Fibroblast of peridontal ligament (primary cell): ENCODE measurements at regions not wholly inside any gene's neighbourhood (a gene's known extent, or its start where the extent isn't known, plus 50 kb on each side); places are given as distances from the start of the nearest gene placed in this dataset.
"Not testable (repeated sequence)": the region's sequence is repeated elsewhere in the genome, so short reads cannot be mapped to it uniquely, and the experiment has no call there.

ENCODE experiments used
- DNase-seq: peaks from one replicate; pipeline ENCODE4 v3.0.0-alpha.2; 2010; ENCODE audit errors: extremely low read depth

- DNase-seq, result no peak
Observed at GRCh38 chr13:47892374-47892773, 108.7 kb downstream of the SUCLA2 start.

DNA sequence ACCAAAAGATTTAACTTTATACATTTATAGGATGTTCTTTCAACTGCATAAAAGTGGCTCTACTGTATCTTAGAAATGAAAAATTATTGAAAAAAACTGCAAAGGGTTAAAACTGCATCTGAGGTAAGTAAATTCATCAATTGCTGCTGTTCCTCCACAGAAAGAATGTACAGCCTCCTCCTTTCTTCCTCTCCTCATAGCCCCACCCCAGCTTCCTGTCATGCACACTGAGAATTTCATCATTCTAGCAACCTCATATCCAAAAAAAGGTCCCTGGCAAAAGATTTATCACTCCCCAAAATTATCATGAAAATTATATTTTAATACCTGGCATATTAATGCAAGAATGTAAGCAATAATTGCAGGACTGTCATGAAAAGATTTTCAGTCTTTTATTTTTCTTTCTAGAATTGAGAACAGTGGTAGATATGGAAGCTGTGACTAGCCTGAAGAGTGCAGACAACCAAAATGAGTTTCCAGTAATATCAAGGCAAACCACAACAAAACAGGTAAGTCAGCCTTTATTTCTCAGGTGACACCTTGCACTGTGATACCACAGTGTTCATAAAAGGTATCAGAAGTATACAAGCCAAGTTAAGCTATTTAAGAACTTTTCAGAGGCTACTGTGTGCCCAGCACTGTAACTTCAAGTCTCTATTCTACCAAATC lies 110.8 kb downstream of the SUCLA2 start:
- DNase-seq, result no peak

DNA sequence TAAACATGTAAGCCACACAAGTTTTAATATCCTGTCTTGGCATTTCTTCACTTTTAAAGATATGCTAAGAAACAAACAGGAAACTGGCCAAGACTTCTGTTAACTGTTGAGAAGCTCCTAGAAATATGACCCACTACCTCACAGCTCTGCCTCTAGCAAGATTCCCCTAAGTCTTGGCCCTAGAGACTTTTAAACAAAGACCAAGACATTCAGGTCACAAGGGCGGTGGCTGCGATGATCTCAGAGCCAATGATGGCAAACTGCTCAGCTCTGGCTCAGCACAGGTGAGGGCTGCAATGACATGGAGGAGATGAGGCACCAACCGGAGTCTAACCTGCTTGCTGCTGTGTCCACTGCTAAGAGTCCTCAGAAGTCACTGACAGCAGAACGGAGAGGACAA lies 114.8 kb downstream of the SUCLA2 start:
- DNase-seq, result no peak

DNA sequence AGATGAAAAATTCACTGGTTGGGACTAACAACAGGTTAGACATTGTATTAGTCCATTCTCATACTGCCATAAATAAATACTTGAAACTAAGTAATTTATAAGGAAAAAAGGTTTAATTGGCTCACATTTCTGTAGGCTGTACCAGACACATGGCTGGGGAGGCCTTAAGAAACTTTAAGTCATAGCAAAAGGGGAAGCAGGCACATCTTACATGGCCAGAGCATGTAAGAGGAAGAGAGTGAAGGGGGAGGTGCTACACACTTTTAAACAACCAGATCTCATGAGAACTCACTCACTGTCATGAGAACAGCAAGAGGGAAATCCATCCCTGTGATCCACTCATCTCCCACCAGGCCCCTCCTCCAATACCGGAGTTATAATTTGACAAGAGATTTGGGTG lies 125.9 kb downstream of the SUCLA2 start:
- no peak for DNase-seq

DNA sequence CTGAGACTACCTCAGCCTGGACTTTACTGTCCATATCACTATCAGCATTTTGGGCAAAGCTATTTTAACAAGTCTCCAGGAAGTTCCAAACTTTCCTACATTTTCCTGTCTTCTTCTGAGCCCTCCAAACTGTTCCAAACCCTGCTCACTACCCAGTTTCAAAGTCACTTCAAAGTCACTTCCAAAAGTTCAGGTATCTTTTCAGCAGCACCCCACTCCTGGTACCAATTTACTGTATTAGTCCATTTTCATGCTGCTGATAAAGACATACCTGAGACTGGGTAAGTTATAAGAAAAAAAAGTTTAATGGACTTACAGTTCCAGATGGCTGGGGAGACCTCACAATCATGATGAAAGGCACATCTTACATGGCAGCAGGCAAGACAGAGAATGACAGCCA lies 127.1 kb downstream of the SUCLA2 start:
- not testable (repeated sequence) for DNase-seq

- DNase-seq, result not testable (repeated sequence)
Observed at GRCh38 chr13:47873319-47873718, 127.8 kb downstream of the SUCLA2 start.

- no peak for DNase-seq
Observed at GRCh38 chr13:47869776-47870175, 131.3 kb downstream of the SUCLA2 start.

- DNase-seq, result no peak
Observed at GRCh38 chr13:47865883-47866282, 135.2 kb downstream of the SUCLA2 start.

GRCh38 chr13:47862841-47863240 lies 138.2 kb downstream of the SUCLA2 start:
- DNase-seq, result no peak

- DNase-seq, result peak; percentile 43
Observed at GRCh38 chr13:47859165-47859564, 141.9 kb downstream of the SUCLA2 start.

GRCh38 chr13:47858042-47859025 lies 142.7 kb downstream of the SUCLA2 start:
- peak; percentile 33 for DNase-seq

DNA sequence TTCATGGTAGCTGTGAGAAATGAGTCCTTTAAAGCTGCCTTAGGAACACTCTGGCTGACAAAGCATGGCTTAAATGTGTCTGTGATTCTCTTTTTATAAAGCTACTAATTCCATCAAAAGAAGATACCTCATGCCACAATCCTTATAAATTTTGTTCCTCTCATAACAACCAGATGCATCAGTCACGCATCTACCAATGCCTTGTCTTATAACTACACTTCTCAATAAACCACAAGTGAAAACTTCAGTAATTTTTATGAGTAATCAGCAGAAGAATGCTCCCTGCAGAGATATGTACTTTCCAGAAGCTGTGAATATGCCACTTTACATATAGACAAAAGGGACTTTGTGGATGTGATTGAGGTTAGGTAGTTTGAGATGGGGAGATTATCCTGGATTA lies 147.8 kb downstream of the SUCLA2 start:
- DNase-seq, result no peak

DNA sequence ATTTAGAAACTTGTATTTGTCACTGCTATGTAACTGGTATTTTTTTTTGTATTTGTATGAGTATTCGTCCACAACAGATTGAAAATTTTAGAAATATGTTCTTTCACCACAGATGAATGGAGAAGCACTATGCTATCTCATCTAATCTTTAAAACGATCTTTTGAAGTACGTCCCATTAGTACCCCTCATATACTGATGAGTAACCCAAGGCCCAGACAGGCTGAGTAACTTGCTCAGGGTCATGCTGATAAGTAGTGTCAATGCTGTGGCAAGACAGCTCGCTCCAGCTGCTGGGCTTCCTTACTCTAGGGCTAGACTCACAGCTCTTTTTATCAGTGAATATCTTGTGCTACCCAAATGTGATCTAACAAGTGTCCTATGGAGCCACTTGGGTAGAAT lies 154.2 kb downstream of the SUCLA2 start:
- DNase-seq, result no peak

DNA sequence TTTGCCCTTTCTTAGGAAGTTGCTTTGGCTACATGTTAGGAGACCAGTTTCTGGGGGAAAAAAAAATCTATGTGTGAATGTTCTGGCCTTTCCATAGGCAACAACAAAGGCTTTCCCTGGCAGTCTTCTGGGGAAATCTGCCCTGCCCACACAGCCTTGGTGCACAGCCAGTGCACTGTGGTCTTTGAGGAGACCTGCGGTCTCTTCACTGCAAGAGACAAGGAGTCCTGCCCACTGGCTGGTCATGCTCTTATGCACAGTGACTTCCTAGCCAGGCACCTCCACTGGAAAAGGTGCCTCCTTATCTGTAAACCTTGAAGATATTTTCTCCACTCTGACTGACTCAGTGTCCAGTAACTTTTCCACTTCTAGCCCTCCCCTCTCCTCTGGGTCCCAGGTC lies 155.1 kb downstream of the SUCLA2 start:
- no peak for DNase-seq

- no peak for DNase-seq
Observed at GRCh38 chr13:47843005-47843404, 158.1 kb downstream of the SUCLA2 start.

DNA sequence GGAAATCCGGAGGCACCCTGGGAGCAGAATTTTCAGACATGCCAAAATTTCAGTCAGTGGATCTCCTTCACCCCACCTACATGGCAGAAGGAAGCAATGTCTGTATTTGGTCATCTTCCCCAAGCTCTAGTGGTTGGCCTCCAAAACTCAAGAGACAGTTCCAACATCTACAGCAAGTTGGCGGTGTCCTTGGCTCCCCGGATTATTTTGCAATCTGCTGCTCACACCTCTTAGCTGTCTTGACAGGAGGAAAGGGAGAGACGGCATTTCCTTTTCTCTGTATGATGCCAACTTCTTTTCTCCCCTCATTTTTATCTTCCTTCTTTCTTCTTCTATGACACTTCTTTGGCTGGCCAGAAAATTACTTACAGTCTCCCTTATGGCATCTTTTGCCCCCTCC lies 159.9 kb downstream of the SUCLA2 start:
- no peak for DNase-seq

DNA sequence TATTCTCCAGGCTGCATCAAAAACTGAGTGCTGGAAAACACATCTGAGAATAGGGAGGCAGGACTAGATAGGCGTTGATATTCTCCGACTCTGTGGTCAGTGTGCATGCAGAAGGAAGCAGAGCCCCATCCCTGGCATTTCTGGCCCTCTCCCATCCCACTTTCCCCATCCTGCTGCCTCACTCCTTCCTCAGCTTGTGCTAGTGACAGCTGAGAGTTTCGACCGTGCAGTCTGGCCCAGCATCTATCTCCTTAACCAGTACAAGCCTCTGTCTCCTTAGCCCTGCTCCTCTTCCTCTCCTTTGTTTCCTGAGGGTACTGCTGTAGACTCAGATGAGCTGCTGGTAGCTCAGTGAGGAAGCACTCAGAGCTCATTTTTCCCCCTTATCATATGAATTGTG lies 163.2 kb downstream of the SUCLA2 start:
- DNase-seq, result no peak

- no peak for DNase-seq
Observed at GRCh38 chr13:47837104-47837880, 163.8 kb downstream of the SUCLA2 start.

DNA sequence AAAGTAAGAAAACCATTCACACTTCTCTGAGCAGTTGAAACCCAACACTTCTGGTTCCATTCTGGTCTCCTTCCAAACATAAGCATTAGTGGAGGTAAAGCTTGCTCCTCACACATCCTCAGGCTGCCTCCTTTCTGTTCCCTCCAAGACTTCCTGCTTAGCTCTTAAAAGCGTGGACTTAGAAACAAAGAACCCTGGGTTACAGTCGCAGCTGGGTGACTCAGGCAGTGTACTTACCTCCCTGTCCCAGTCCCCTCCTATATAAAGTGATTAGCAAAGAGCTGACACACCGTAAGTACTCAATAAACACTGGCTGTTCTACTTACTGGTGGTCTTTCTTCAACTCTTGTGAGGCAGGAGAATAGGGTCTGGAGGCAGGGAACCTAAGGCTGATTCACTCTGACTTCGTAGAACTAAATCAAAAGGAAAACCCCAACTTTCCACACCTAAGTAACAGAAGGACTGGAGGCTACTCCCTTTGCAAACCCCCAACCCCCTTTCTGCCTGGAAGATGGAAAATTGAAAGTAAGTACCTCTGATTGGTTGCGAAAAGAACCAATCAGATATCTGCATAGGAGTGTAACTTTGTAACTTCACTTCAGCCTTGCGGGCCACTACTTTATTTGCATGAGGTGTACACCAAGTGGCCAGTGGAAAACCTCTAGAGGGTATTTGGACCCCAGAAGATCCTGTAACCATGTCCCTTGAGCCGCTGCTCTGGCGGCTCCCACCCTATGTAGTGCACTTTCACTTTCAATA lies 165.4 kb downstream of the SUCLA2 start:
- no peak for DNase-seq

DNA sequence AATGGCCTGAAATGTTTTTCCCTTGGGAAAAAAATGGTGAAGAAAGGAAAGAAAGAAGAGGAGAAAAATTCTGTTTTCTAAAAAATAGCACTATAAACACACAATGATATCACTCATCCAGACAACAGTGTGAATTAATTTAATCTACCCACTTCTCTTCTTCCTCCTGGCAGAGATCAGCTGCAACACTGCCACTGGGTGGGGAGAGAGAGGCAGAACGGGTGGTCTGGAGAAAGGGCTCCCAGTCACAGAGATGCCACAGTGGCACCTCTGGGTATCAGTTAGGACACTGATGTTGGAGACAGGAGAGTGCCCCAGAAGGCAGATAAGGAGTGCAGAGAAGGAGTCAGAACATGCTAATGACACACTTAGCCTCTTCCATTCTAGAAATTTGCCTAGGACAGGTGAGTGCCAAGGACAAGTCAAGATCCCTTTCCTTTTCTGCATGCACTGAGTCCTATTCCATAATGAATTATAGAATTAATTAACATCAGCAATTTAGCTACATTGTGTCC lies 168.6 kb downstream of the SUCLA2 start:
- no peak for DNase-seq

GRCh38 chr13:47831265-47831664 lies 169.8 kb downstream of the SUCLA2 start:
- peak; percentile 23 for DNase-seq
